ENCODE measurements at regions not wholly inside any gene's neighbourhood (a gene's known extent, or its start where the extent isn't known, plus 50 kb on each side); places are given as distances from the start of the nearest gene placed in this dataset.

DNA sequence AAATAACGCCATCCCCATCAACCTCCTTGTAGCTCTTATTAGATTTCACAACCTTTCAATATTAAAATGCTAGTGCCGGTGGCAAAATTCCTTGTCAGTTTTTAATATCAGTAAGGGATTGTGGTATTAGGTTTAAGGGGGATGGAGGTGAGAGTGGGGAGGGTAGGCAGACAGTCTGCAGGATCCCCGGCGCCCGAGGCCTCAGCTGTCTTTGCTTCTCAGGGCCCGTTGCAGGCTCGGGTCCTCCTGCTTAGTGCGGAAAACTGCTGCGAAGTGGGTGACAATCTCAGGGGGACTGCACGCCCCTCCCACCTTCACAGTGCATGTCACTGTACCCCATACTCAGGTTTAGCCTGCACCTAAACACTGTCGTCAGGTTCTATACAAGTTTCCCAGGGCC lies 274.3 kb upstream of the PODXL start:
- TF ChIP-seq, protein P1, sequence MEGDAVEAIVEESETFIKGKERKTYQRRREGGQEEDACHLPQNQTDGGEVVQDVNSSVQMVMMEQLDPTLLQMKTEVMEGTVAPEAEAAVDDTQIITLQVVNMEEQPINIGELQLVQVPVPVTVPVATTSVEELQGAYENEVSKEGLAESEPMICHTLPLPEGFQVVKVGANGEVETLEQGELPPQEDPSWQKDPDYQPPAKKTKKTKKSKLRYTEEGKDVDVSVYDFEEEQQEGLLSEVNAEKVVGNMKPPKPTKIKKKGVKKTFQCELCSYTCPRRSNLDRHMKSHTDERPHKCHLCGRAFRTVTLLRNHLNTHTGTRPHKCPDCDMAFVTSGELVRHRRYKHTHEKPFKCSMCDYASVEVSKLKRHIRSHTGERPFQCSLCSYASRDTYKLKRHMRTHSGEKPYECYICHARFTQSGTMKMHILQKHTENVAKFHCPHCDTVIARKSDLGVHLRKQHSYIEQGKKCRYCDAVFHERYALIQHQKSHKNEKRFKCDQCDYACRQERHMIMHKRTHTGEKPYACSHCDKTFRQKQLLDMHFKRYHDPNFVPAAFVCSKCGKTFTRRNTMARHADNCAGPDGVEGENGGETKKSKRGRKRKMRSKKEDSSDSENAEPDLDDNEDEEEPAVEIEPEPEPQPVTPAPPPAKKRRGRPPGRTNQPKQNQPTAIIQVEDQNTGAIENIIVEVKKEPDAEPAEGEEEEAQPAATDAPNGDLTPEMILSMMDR (IDR thresholded peaks at IDR 0.05), result no peak

DNA sequence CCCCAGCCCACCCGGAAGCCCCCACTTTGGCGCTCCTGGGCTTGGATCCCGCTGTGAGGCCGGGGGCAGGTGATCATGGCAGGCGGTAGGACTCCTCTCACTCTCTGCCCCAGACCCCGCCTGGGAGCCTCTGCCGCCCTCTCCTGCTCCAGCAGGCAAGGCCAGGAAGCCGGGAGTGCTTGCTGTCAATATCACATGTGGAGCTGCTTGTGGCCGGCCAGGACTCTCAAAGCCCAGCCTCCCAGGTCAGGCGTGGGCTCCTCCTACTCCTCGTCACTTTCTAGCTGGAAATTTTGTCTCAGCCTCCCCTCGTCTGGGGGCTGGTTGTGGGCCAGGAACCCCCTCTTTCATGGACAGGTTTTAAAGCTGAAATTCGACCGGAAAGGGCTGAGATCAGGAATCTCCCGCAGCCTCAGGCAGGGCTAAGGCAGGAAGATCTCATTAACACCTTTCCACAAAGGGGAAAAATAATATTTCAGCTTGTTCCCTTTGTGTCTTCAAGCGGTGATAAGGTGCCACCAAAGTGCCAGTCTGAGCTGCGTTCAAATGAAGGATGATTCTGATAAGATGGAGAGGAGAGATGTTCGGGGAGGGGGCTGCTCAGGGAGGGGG lies 273.6 kb upstream of the PODXL start:
- TF ChIP-seq, protein P1 (IDR thresholded peaks at IDR 0.05), result no peak

DNA sequence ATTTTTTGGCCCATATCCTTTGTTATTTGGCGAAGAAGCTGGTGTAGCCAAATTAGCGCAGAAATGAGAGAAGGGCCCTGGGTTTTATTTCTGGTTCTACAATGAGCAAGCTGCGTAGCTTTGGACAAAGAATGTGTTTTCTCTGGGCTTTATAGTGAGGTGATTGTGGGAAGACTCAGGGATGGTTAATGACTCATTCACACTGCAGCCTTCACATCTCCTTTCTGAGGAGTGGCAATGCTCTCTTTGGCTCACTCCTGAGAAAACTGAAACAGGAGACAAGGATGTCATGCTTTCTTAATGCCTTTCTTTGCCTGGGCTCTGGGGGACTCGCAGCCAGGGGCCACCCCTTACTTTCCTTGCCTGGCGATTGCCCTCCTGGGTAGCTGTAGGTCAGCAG lies 271.0 kb upstream of the PODXL start:
- TF ChIP-seq, protein P1 (IDR thresholded peaks at IDR 0.05), result no peak

DNA sequence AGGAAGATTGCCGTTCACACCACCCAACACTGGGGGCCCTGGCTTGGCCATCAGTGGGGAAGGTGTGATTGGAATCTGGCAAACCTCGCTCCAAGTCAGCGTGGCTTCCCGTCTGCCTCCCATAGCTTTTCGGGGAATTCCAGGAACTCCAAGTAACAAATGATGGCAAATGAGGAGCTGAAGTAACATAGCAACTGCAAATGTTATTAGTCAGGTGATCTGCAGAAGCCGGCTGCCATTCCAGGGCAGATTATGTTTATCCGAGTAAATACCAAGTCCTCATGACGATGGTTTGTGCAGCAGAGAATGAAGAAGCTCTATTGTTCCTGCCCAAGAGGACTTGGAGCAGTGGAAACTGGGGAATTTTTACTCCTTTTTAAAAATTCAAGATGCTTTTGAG lies 270.5 kb upstream of the PODXL start:
- TF ChIP-seq, protein P1 (IDR thresholded peaks at IDR 0.05), result no peak

DNA sequence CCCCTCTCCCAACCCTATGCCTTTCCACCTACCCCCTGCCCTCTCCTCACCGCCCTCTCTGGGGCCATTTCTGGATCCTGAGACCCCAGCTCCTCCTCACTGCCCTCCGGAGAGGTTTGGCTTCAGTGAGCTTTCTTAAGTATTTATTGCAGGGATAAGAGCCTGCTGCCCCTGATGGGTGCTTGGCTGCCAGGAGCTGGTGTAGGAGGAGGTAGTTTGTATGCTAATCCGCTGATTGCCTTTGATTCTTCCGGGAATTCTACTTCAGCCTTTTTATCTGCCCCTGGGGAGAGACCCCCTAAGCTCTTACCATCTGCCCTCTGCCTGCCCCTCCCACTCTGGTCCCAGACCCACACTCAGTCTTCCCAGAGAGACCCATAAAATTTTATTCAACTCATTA lies 263.5 kb upstream of the PODXL start:
- TF ChIP-seq, protein P1 (IDR thresholded peaks at IDR 0.05), result no peak

DNA sequence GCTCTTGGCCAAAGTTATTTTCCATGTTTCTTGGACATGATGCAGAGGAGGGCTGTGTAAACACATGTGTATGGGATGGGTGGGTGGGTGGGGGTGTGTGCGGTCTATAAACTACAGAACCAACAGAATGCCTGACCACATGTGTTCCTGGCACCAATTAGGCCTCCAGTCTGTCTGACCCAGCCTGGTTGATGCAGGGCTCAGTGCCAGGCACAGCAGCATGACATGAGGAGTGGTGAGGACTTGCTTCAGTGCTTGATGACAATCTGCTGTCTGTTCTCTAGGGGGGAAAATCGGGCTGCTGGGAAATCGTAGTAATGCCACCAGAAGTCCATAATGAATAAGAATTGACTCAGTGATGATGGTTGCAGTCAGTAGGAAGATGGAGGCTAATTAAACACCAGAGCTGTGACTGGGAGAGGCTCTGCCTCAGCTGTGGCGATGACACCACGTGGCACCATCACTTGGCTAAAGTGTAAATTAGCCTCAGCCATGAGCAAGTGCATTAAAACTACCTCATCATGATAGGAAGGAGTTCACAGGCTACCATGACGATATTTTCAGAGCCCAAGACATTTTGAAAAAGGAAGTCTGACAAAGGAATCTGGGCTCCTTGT lies 260.1 kb upstream of the PODXL start:
- TF ChIP-seq, protein P1 (IDR thresholded peaks at IDR 0.05), result no peak

DNA sequence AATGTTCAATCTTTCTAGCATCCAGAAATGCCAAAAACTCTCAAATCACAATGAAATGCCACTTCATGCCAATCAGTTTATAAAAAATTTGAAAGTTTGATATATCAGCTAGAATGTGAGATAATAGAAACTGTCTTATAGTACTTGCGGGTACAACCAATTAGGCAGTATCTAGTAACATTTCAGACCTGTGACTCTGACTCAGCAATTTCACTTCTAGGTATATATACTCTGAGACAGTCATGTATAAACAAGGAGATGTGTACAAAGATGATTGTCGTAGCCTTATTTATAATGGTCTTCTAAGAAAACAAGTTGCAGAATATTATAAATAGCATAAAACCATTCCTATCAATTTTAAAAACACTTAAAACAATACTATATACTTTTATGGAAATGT lies 252.3 kb upstream of the PODXL start:
- TF ChIP-seq, protein P1 (IDR thresholded peaks at IDR 0.05), result no peak
